Thyroid gland (tissue), 4 donors: ENCODE measurements at regions not wholly inside any gene's neighbourhood (a gene's known extent, or its start where the extent isn't known, plus 50 kb on each side); places are given as distances from the start of the nearest gene placed in this dataset.
A peak's percentile ranks its signal among the peaks of the same experiment; 100 is the strongest.

Experiments used
- DNase-seq, 2 donors: peaks; one replicate each; pipeline ENCODE4 v3.0.0-alpha.2; 2019
- H3K27ac ChIP-seq, 3 donors: fragments of 200-600 bp; sonication (generic); 1 replicate in 2 of 3; 2 replicates in 1 of 3; pipeline ENCODE4 v1.5.1; 2016 to 2019; ENCODE audit warnings: mild to moderate bottlenecking in 1 of 3, moderate library complexity in 1 of 3
- H3K27me3 ChIP-seq: fragments of 200-600 bp; sonication (generic); one replicate; pipeline ENCODE4 v1.5.1; 2019
- H3K36me3 ChIP-seq, 2 donors: fragments of 200-600 bp; sonication (generic); one replicate each; pipeline ENCODE4 v1.5.1; 2016 to 2019
- H3K4me1 ChIP-seq, 2 donors: fragments of 200-600 bp; sonication (generic); one replicate each; pipeline ENCODE4 v1.5.1; 2017 to 2019
- H3K4me3 ChIP-seq, 3 donors: fragments of 200-600 bp; sonication (generic); replicated peaks in 1 of 3; 1 replicate in 2 of 3; 2 replicates in 1 of 3; pipeline ENCODE4 v1.5.1; 2016; ENCODE audit warnings: mild to moderate bottlenecking in 1 of 3
- H3K9me3 ChIP-seq: fragments of 200-600 bp; sonication (generic); one replicate; pipeline ENCODE4 v1.5.1; 2017
- POLR2A ChIP-seq, 2 donors: fragments of 450-650 bp; IDR thresholded peaks; one replicate each; pipeline ENCODE4 v1.6.1; 2017; ENCODE audit warnings: antibody characterized with exemption in 2 of 2, mild to moderate bottlenecking in 2 of 2, moderate library complexity in 1 of 2
- WGBS, 2 donors: methylation state at CpG; one replicate each; pipeline ENCODE4 v1.1.5; 2017; 5-methylcytosine and 5-hydroxymethylcytosine counted together
- intact Hi-C: fragments of 100-400 bp; cut with DNase I; formaldehyde crosslinking; loops from one replicate; pipeline ENCODE4 v1.15.1; 2023
- TF ChIP-seq, protein P1 (sequence below), 6 experiments: fragments of 200-600 bp in 3 of 6; fragments of 450-650 bp in 3 of 6; sonication (generic) in 3 of 6; IDR thresholded peaks; one replicate each; pipeline ENCODE4 v1.5.1; 2016 to 2019; ENCODE audit warnings: antibody characterized with exemption in 6 of 6, mild to moderate bottlenecking in 2 of 6, inconsistent platforms in 1 of 6, moderate library complexity in 1 of 6

- H3K4me1 ChIP-seq: no peaks in the 10 kb centered on the region
- H3K36me3 ChIP-seq: no peaks in the 10 kb centered on the region
- intact Hi-C loops: loop anchor here (5.0 kb wide), 1 partner anchor 587 kb away; no protein-coding TSS in a partner anchor
- no peaks in the 10 kb centered on the region for H3K27me3 ChIP-seq
- 36 to 37% methylated on average over 6 of the region's 6 CpGs for WGBS, 2 donors
- no peaks in the 10 kb centered on the region for H3K9me3 ChIP-seq
- no peak overlapping the region for H3K27ac ChIP-seq
- DNase-seq: peak; percentile 75 to 82
- no peak overlapping the region for H3K4me3 ChIP-seq
- TF ChIP-seq, protein P1, sequence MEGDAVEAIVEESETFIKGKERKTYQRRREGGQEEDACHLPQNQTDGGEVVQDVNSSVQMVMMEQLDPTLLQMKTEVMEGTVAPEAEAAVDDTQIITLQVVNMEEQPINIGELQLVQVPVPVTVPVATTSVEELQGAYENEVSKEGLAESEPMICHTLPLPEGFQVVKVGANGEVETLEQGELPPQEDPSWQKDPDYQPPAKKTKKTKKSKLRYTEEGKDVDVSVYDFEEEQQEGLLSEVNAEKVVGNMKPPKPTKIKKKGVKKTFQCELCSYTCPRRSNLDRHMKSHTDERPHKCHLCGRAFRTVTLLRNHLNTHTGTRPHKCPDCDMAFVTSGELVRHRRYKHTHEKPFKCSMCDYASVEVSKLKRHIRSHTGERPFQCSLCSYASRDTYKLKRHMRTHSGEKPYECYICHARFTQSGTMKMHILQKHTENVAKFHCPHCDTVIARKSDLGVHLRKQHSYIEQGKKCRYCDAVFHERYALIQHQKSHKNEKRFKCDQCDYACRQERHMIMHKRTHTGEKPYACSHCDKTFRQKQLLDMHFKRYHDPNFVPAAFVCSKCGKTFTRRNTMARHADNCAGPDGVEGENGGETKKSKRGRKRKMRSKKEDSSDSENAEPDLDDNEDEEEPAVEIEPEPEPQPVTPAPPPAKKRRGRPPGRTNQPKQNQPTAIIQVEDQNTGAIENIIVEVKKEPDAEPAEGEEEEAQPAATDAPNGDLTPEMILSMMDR (IDR thresholded peaks at IDR 0.05): peak; percentile 55 to 85 (median 75)
- no peak for TF ChIP-seq POLR2A (IDR thresholded peaks at IDR 0.05)
These were observed 155.5 kb upstream of the NMUR2 start for GRCh38 chr5:152560512-152561137.

DNA sequence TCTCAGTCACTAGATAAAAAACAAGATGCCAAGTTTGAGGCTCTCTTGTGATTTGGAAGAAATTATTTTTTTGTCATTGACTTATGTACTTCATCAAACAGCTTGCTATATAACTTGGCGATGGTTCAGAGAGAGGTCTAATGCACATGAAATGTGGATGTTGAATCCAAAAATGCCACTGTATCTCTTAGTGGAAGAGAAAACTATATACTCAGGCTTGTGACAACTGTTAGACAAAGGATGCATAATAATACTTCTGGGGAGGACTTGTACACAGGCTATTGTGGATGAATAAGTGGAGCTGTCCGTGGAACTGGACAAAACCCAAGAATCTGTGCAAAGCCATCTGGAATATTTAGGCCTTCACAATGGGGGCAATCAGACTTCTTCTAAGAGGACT is 162.9 kb upstream of the NMUR2 start:
- Histone ChIP-seq H3K4me1 (no peaks in the 10 kb centered on the region), H3K27me3 (no peaks in the 10 kb centered on the region), H3K9me3 (no peaks in the 10 kb centered on the region), H3K4me3 (no peak overlapping the region), H3K36me3 (no peaks in the 10 kb centered on the region), H3K27ac (no peak overlapping the region)
- WGBS, 2 donors: 73 to 74% methylated on average over 2 of the region's 2 CpGs
- TF ChIP-seq, protein P1 (IDR thresholded peaks at IDR 0.05): no peak
- TF ChIP-seq POLR2A (IDR thresholded peaks at IDR 0.05): no peak
- DNase-seq: no peak
- intact Hi-C loops: no loop called here

DNA sequence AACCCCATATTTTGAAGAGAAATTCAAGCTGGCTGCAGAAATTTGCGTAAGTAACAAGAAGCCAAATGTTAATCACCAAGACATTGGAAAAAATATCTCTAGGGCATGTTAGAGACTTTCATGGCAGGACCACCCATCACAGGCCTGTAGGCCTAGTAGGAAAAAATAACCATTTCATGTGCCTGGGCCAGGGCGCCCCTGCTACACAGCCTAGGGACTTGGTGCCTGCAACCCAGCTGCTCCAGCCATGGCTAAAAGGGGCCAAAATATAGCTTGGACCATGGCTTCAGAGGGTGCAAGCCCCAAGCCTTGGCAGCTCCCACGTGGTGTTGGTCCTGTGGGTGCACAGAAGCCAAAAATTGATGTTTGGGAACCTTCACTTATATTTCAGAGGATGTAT is 167.7 kb upstream of the NMUR2 start:
- WGBS, 2 donors: 79 to 86% methylated on average over 3 of the region's 3 CpGs
- Histone ChIP-seq H3K9me3 (no peaks in the 10 kb centered on the region), H3K36me3 (no peaks in the 10 kb centered on the region), H3K4me3 (no peak overlapping the region), H3K27me3 (no peaks in the 10 kb centered on the region), H3K4me1 (no peaks in the 10 kb centered on the region), H3K27ac (no peak overlapping the region)
- TF ChIP-seq POLR2A (IDR thresholded peaks at IDR 0.05): no peak
- TF ChIP-seq, protein P1 (IDR thresholded peaks at IDR 0.05): no peak
- intact Hi-C loops: no loop called here
- no peak for DNase-seq

DNA sequence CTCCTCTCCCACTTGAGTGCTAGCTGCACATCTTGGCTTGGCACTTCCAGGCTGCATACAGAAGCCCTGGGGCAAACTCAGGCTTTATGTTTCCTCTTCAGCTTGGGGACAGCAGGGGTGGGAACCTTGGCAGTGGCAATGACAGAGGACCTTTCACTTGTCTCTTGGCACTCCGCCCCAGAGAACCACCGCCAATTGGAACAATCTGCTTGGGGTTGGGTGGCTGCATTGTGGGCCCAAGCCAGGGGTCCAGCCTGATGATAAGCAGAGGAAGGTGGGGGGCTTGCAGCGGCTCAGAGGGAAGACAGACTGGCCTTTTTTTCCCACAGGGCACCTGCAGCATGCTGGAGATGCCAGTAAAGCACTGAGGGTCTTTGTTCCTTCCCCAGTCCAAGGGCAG is 179.0 kb upstream of the NMUR2 start:
- TF ChIP-seq, protein P1 (IDR thresholded peaks at IDR 0.05): no peak
- no peak for TF ChIP-seq POLR2A (IDR thresholded peaks at IDR 0.05)

DNA sequence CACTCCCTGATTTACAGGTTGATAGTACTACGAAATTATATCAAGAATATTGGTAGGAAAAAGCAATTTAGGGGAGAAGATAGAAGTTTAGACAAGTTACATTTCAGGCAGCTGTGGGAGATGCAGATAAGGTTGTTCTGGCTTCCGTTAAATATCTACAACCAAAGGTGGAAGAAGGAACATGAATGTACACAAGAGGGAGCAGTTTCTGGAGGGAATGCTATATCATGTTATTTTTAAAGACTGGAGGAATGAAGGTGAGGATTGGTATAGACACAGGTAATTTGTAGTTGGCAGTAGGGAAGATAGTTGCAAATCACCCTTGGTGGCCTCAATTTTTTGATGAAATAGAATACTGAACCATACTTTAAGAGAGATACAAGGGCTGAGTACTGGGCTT is 187.3 kb upstream of the NMUR2 start:
- Histone ChIP-seq H3K36me3 (no peaks in the 10 kb centered on the region), H3K27me3 (no peaks in the 10 kb centered on the region), H3K4me3 (no peak overlapping the region), H3K27ac (no peak overlapping the region), H3K4me1 (no peaks in the 10 kb centered on the region), H3K9me3 (no peaks in the 10 kb centered on the region)
- intact Hi-C loops: no loop called here
- WGBS, 2 donors: 67 to 78% methylated on average over 2 of the region's 2 CpGs
- no peak for DNase-seq
- no peak for TF ChIP-seq POLR2A (IDR thresholded peaks at IDR 0.05)
- TF ChIP-seq, protein P1 (IDR thresholded peaks at IDR 0.05): no peak

More for the DNA sequence above, 179.0 kb upstream of the NMUR2 start:
- no peak for DNase-seq
- Histone ChIP-seq H3K4me3 (no peak overlapping the region), H3K27ac (no peak overlapping the region), H3K36me3 (no peaks in the 10 kb centered on the region), H3K4me1 (no peaks in the 10 kb centered on the region), H3K27me3 (no peaks in the 10 kb centered on the region), H3K9me3 (no peaks in the 10 kb centered on the region)
- WGBS, 2 donors: 77 to 88% methylated on average over 3 of the region's 3 CpGs
- intact Hi-C loops: no loop called here
